Thyroid gland (tissue), 4 donors: ENCODE measurements at regions not wholly inside any gene's neighbourhood (a gene's known extent, or its start where the extent isn't known, plus 50 kb on each side); places are given as distances from the start of the nearest gene placed in this dataset.
"Not testable (repeated sequence)": the region's sequence is repeated elsewhere in the genome, so short reads cannot be mapped to it uniquely, and the experiment has no call there.

Source experiments
- DNase-seq, 2 donors: peaks; one replicate each; pipeline ENCODE4 v3.0.0-alpha.2; 2019
- H3K27ac ChIP-seq, 3 donors: fragments of 200-600 bp; sonication (generic); 1 replicate in 2 of 3; 2 replicates in 1 of 3; pipeline ENCODE4 v1.5.1; 2016 to 2019; ENCODE audit warnings: mild to moderate bottlenecking in 1 of 3, moderate library complexity in 1 of 3
- H3K27me3 ChIP-seq: fragments of 200-600 bp; sonication (generic); one replicate; pipeline ENCODE4 v1.5.1; 2019
- H3K36me3 ChIP-seq, 2 donors: fragments of 200-600 bp; sonication (generic); one replicate each; pipeline ENCODE4 v1.5.1; 2016 to 2019
- H3K4me1 ChIP-seq, 2 donors: fragments of 200-600 bp; sonication (generic); one replicate each; pipeline ENCODE4 v1.5.1; 2017 to 2019
- H3K4me3 ChIP-seq, 3 donors: fragments of 200-600 bp; sonication (generic); replicated peaks in 1 of 3; 1 replicate in 2 of 3; 2 replicates in 1 of 3; pipeline ENCODE4 v1.5.1; 2016; ENCODE audit warnings: mild to moderate bottlenecking in 1 of 3
- H3K9me3 ChIP-seq: fragments of 200-600 bp; sonication (generic); one replicate; pipeline ENCODE4 v1.5.1; 2017
- CTCF ChIP-seq, 6 experiments: fragments of 200-600 bp in 3 of 6; fragments of 450-650 bp in 3 of 6; sonication (generic) in 3 of 6; IDR thresholded peaks; one replicate each; pipeline ENCODE4 v1.5.1; 2016 to 2019; ENCODE audit warnings: antibody characterized with exemption in 6 of 6, mild to moderate bottlenecking in 2 of 6, inconsistent platforms in 1 of 6, moderate library complexity in 1 of 6
- POLR2A ChIP-seq, 2 donors: fragments of 450-650 bp; IDR thresholded peaks; one replicate each; pipeline ENCODE4 v1.6.1; 2017; ENCODE audit warnings: antibody characterized with exemption in 2 of 2, mild to moderate bottlenecking in 2 of 2, moderate library complexity in 1 of 2
- WGBS, 2 donors: methylation state at CpG; one replicate each; pipeline ENCODE4 v1.1.5; 2017; 5-methylcytosine and 5-hydroxymethylcytosine counted together
- intact Hi-C: fragments of 100-400 bp; cut with DNase I; formaldehyde crosslinking; loops from one replicate; pipeline ENCODE4 v1.15.1; 2023

DNA sequence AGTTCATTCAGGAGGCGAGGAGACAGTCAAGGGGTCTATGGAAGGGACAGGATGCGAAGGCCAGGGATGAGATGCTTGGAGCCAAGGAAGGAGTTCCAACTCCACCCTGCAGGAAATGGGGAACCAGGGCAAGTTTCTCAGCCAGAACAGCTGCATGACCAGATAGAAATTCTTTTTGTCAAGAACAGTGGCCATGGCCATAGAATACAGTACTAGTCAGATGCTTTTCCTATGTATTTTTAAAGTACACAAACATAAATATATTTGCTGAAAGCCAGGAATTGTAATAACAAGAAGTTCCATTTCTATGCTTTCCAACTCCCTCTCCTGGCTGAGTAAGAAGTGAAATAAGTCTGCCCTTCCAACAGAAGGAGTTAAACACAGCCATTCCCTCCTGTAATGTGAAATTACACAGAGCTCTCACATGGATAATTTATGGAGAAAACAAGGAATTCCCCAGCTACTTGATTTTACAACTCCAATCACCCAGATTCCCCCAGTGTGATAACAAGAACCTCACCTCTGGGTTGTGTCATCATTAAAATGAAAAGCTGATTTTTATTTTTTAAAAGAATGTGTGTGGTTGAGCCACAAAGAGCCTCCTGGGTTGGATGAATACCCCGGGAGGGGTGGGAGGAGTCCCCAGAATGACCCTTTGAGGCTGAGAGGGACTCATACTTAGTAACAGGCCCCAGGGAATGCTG lies 124.6 kb upstream of the ARHGEF3 start:
- Histone ChIP-seq H3K9me3 (no peaks in the 10 kb centered on the region), H3K36me3 (no peaks in the 10 kb centered on the region), H3K27ac (peak overlapping the region; percentile 7 to 41 (median 23)), H3K4me1 (peaks cover 33 to 76% of the 10 kb centered on the region in 2 donors), H3K4me3 (no peak overlapping the region), H3K27me3 (no peaks in the 10 kb centered on the region)
- 57 to 68% methylated on average over 3 of the region's 3 CpGs for WGBS, 2 donors
- peak in 1 of 6 experiments; percentile 9 for TF ChIP-seq CTCF (IDR thresholded peaks at IDR 0.05)
- TF ChIP-seq POLR2A (IDR thresholded peaks at IDR 0.05): no peak
- intact Hi-C loops: no loop called here
- DNase-seq: no peak

- WGBS, 2 donors: 93 to 100% methylated on average over 1 of the region's 1 CpG
These were observed 123.0 kb upstream of the ARHGEF3 start for GRCh38 chr3:56924700-56925099.

GRCh38 chr3:56923526-56924224 lies 121.9 kb upstream of the ARHGEF3 start:
- H3K4me3 ChIP-seq: no peak overlapping the region
- H3K4me1 ChIP-seq: peaks cover 27 to 64% of the 10 kb centered on the region in 2 donors
- DNase-seq: peak; percentile 41 to 58
- intact Hi-C loops: no loop called here
- peak overlapping the region; percentile 60 to 70 (median 66) for H3K27ac ChIP-seq
- no peaks in the 10 kb centered on the region for H3K36me3 ChIP-seq
- TF ChIP-seq CTCF (IDR thresholded peaks at IDR 0.05) (no peak), POLR2A (IDR thresholded peaks at IDR 0.05) (no peak)
- WGBS, 2 donors: 2 to 4% methylated on average over 3 of the region's 3 CpGs
- H3K9me3 ChIP-seq: no peaks in the 10 kb centered on the region
- H3K27me3 ChIP-seq: no peaks in the 10 kb centered on the region

More at GRCh38 chr3:56924700-56925099, 123.0 kb upstream of the ARHGEF3 start:
- intact Hi-C loops, H3K27me3 ChIP-seq, H3K36me3 ChIP-seq, H3K9me3 ChIP-seq, DNase-seq, H3K4me3 ChIP-seq: not testable (repeated sequence)
- Histone ChIP-seq H3K4me1 (peaks cover 29 to 69% of the 10 kb centered on the region in 2 donors), H3K27ac (peak overlapping the region; percentile 33 to 70 (median 66))

- 20% methylated on average over 7 of the region's 7 CpGs for WGBS, 2 donors
- DNase-seq: peak; percentile 63 to 70
- Histone ChIP-seq H3K27ac (peak overlapping the region; percentile 58 to 62 (median 60)), H3K4me1 (peaks cover 19 to 48% of the 10 kb centered on the region in 2 donors), H3K4me3 (no peak overlapping the region), H3K36me3 (no peaks in the 10 kb centered on the region), H3K9me3 (no peaks in the 10 kb centered on the region), H3K27me3 (no peaks in the 10 kb centered on the region)
- TF ChIP-seq POLR2A (IDR thresholded peaks at IDR 0.05): no peak
- no peak for TF ChIP-seq CTCF (IDR thresholded peaks at IDR 0.05)
- intact Hi-C loops: no loop called here
These were observed 120.1 kb upstream of the ARHGEF3 start for GRCh38 chr3:56921573-56922453.

- intact Hi-C loops: no loop called here
- Histone ChIP-seq H3K27me3 (no peaks in the 10 kb centered on the region), H3K4me1 (peaks cover 15 to 39% of the 10 kb centered on the region in 2 donors), H3K27ac (no peak overlapping the region), H3K9me3 (no peaks in the 10 kb centered on the region), H3K36me3 (no peaks in the 10 kb centered on the region), H3K4me3 (no peak overlapping the region)
- no peak for DNase-seq
- WGBS, 2 donors: 95 to 96% methylated on average over 4 of the region's 4 CpGs
- no peak for TF ChIP-seq CTCF (IDR thresholded peaks at IDR 0.05)
- TF ChIP-seq POLR2A (IDR thresholded peaks at IDR 0.05): no peak
These were observed 118.0 kb upstream of the ARHGEF3 start for GRCh38 chr3:56919797-56920195.
